Peyer's patch (tissue), 4 donors: ENCODE measurements at regions not wholly inside any gene's neighbourhood (a gene's known extent, or its start where the extent isn't known, plus 50 kb on each side); places are given as distances from the start of the nearest gene placed in this dataset.

Source experiments
- DNase-seq, 3 donors: peaks; one replicate each; pipeline ENCODE4 v3.0.0-alpha.2; 2017 to 2019
- H3K27ac ChIP-seq, 4 donors: fragments of 200-600 bp; sonication (generic); one replicate each; pipeline ENCODE4 v1.5.1; 2016 to 2019
- H3K27me3 ChIP-seq, 2 donors: fragments of 200-600 bp; sonication (generic); one replicate each; pipeline ENCODE4 v1.5.1; 2019
- H3K36me3 ChIP-seq, 3 donors: fragments of 200-600 bp; sonication (generic); one replicate each; pipeline ENCODE4 v1.5.1; 2016 to 2019
- H3K4me1 ChIP-seq, 4 donors: fragments of 200-600 bp; sonication (generic); one replicate each; pipeline ENCODE4 v1.5.1; 2016 to 2019
- H3K4me3 ChIP-seq, 4 donors: fragments of 200-600 bp; sonication (generic); 1 replicate in 3 of 4; 2 replicates in 1 of 4; pipeline ENCODE4 v1.5.1; 2016 to 2019; ENCODE audit warnings: mild to moderate bottlenecking in 1 of 4
- H3K9me3 ChIP-seq, 4 donors: fragments of 200-600 bp; sonication (generic); one replicate each; pipeline ENCODE4 v1.5.1; 2016 to 2019; ENCODE audit warnings: mild to moderate bottlenecking in 1 of 4
- CTCF ChIP-seq, 6 experiments: fragments of 450-650 bp in 4 of 6; fragments of 200-600 bp in 2 of 6; sonication (generic) in 1 of 6; IDR thresholded peaks; one replicate each; pipeline ENCODE4 v1.5.1; 2017 to 2019; ENCODE audit warnings: antibody characterized with exemption in 6 of 6, mild to moderate bottlenecking in 3 of 6, moderate library complexity in 1 of 6
- POLR2A ChIP-seq, 2 donors: fragments of 450-650 bp; IDR thresholded peaks; one replicate each; pipeline ENCODE4 v1.5.1; 2017; ENCODE audit warnings: antibody characterized with exemption in 2 of 2, mild to moderate bottlenecking in 2 of 2, moderate library complexity in 2 of 2

DNA sequence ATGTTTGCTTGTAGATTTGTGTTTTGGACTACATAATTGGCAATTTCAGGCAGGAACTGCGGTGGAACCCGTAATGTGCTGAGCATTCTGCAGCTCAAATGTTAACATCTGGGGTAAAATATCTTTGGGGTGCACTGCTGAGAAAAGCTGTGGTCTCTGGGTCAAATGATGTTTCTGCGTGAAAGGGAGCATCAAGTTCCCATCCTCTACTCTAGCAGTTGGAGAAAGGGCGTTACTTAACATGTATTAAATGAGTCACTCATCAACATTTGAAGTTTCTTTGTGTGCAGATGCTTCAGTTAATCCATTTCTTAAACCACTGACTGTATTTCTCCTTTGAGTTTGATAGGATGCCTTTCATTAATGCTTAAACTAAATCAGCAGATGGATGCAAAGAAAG is 273.1 kb upstream of the PITRM1 start:
- DNase-seq, result no peak
- Histone ChIP-seq H3K27ac (no peak overlapping the region), H3K4me3 (no peak overlapping the region), H3K36me3 (no peaks in the 10 kb centered on the region), H3K4me1 (no peaks in the 10 kb centered on the region), H3K9me3 (no peaks in the 10 kb centered on the region), H3K27me3 (no peaks in the 10 kb centered on the region)
- no peak for TF ChIP-seq POLR2A (IDR thresholded peaks at IDR 0.05)
- TF ChIP-seq CTCF (IDR thresholded peaks at IDR 0.05), result no peak

DNA sequence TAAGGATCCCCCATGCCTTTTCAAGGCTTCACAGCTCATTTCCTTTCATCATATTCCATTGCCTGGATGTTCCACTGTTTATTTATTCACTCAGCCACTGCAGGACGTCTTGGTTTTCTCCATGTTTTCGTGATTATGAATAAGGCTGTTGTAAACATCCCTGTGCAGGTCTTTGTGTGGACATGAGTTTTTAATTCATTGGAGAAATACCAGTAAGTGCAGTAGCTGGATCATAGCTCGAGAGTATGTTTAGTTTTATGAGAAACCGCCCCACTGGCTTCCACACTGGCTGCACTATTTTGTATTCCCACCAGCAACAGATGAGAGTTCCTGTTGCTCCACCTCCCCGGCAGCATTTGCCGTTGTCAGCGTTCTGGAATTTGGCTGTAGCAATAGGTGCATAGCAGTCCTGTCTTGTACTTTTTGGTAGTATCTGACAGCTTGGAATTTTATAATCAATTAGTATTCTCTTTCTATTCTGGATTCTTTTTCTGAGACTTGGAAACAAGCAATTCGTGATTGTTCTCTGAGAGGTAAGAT is 269.9 kb upstream of the PITRM1 start:
- no peaks in the 10 kb centered on the region for H3K27me3 ChIP-seq
- H3K27ac ChIP-seq, result no peak overlapping the region
- no peak overlapping the region for H3K4me3 ChIP-seq
- TF ChIP-seq POLR2A (IDR thresholded peaks at IDR 0.05) (no peak), CTCF (IDR thresholded peaks at IDR 0.05) (no peak)
- no peak for DNase-seq
- no peaks in the 10 kb centered on the region for H3K36me3 ChIP-seq
- H3K9me3 ChIP-seq, result peaks cover 0 to 9% (median 3%) of the 10 kb centered on the region in 4 donors
- no peaks in the 10 kb centered on the region for H3K4me1 ChIP-seq

- no peak for TF ChIP-seq CTCF (IDR thresholded peaks at IDR 0.05)
- TF ChIP-seq POLR2A (IDR thresholded peaks at IDR 0.05), result no peak
- Histone ChIP-seq H3K4me3 (no peak overlapping the region), H3K27ac (no peak overlapping the region), H3K4me1 (no peaks in the 10 kb centered on the region), H3K36me3 (no peaks in the 10 kb centered on the region), H3K9me3 (peaks cover 0 to 9% (median 3%) of the 10 kb centered on the region in 4 donors), H3K27me3 (no peaks in the 10 kb centered on the region)
- no peak for DNase-seq
Observed at GRCh38 chr10:3439183-3439582, 266.6 kb upstream of the PITRM1 start.

- no peaks in the 10 kb centered on the region for H3K4me1 ChIP-seq
- no peaks in the 10 kb centered on the region for H3K36me3 ChIP-seq
- TF ChIP-seq POLR2A (IDR thresholded peaks at IDR 0.05) (no peak), CTCF (IDR thresholded peaks at IDR 0.05) (no peak)
- H3K27ac ChIP-seq, result no peak overlapping the region
- no peak overlapping the region for H3K4me3 ChIP-seq
- H3K9me3 ChIP-seq, result peaks cover 0 to 9% (median 3%) of the 10 kb centered on the region in 4 donors
- H3K27me3 ChIP-seq, result no peaks in the 10 kb centered on the region
- DNase-seq, result no peak
Observed at GRCh38 chr10:3438606-3439005, 266.0 kb upstream of the PITRM1 start.

DNA sequence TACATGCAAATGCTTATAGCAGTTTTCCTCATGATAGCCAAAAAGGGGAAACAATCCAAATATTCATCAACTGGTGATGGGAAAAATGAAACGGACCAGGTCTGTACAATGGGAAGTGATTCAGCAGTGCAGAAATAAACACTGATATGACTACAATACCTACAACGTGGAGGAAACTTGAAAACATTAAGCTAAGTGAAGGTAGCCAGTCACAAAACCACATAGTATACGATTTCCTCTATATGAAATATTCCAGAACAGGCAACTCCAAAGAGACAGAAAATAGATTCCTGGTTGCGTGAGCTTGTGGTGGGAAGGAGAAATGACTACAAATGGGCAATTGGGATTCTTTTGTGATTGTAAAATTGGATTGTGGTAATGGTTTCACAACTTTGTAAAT is 263.1 kb upstream of the PITRM1 start:
- Histone ChIP-seq H3K4me3 (no peak overlapping the region), H3K4me1 (no peaks in the 10 kb centered on the region)

More for the DNA sequence above, 263.1 kb upstream of the PITRM1 start:
- Histone ChIP-seq H3K27ac (no peak overlapping the region), H3K9me3 (peaks cover 0 to 9% (median 3%) of the 10 kb centered on the region in 4 donors), H3K36me3 (no peaks in the 10 kb centered on the region), H3K27me3 (no peaks in the 10 kb centered on the region)
- no peak for TF ChIP-seq CTCF (IDR thresholded peaks at IDR 0.05)
- TF ChIP-seq POLR2A (IDR thresholded peaks at IDR 0.05), result no peak
- no peak for DNase-seq
